BLaER1 (cell line): ENCODE measurements at regions not wholly inside any gene's neighbourhood (a gene's known extent, or its start where the extent isn't known, plus 50 kb on each side); places are given as distances from the start of the nearest gene placed in this dataset.

Experiments used
- H3K27ac ChIP-seq: shearing (Covaris generic); formaldehyde crosslinking; 2 replicates; pipeline ENCODE4 v1.8.1; 2022
- H3K27me3 ChIP-seq: shearing (Covaris generic); formaldehyde crosslinking; 2 replicates; pipeline ENCODE4 v1.8.1; 2022
- H3K36me3 ChIP-seq: shearing (Covaris generic); formaldehyde crosslinking; 2 replicates; pipeline ENCODE4 v1.8.1; 2022
- H3K4me1 ChIP-seq: shearing (Covaris generic); formaldehyde crosslinking; 2 replicates; pipeline ENCODE4 v1.8.1; 2022
- H3K4me2 ChIP-seq: shearing (Covaris generic); formaldehyde crosslinking; 2 replicates; pipeline ENCODE4 v1.8.1; 2022
- H3K4me3 ChIP-seq: shearing (Covaris generic); formaldehyde crosslinking; 2 replicates; pipeline ENCODE4 v1.8.1; 2022
- H3K9ac ChIP-seq: shearing (Covaris generic); formaldehyde crosslinking; 2 replicates; pipeline ENCODE4 v1.8.1; 2022
- H3K9me3 ChIP-seq: shearing (Covaris generic); formaldehyde crosslinking; 2 replicates; pipeline ENCODE4 v1.8.1; 2022
- H4K20me1 ChIP-seq: shearing (Covaris generic); formaldehyde crosslinking; 2 replicates; pipeline ENCODE4 v1.8.1; 2022
- Cebpa-rat ChIP-seq: shearing (Covaris generic); IDR thresholded peaks from 2 replicates; pipeline ENCODE4 v1.8.1; 2022

DNA sequence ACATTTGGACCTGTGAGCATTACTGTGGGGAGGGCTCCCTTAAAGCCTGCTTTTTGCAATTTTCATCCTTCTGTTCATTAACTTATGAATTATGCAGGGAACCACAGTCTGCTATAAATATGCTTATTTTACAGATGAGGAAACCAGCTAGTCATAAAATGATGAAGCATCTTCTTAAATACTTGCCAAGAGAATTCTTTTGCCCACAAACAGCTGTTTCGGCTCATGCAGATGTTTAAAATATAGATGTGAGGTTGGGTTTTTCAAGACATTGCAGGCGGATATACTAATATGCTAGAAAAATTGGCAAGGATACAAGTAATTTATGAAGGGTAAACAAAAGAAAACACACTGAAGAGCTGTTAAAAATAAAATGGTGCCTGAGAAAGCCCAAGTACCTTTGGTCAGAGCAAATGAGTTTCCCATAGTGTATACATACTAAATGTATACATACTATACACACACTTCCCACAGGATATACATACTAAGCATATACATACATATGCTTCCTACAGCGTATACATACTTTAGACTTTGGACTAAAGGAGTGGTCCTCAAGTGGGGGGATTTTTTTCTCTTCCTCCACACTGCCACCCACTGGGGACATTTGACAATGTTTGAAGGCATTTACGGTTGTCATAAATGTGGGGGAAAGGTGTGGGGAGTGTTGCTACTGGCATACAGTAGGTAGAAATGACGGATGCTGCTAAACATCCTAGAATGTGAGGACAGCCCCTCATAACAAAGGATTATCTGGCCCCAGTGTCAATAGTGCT lies 164.9 kb upstream of the CSNK1A1L start:
- Histone ChIP-seq H3K9me3 (no peaks in the 10 kb centered on the region), H3K27ac (no peak overlapping the region), H3K4me2 (no peak overlapping the region), H4K20me1 (no peaks in the 10 kb centered on the region), H3K4me3 (no peak overlapping the region), H3K36me3 (no peaks in the 10 kb centered on the region), H3K9ac (no peak overlapping the region), H3K4me1 (no peaks in the 10 kb centered on the region), H3K27me3 (no peaks in the 10 kb centered on the region)
- no peak for TF ChIP-seq Cebpa-rat

- Histone ChIP-seq H3K9ac (no peak overlapping the region), H3K9me3 (no peaks in the 10 kb centered on the region), H4K20me1 (no peaks in the 10 kb centered on the region), H3K27ac (no peak overlapping the region), H3K36me3 (no peaks in the 10 kb centered on the region), H3K27me3 (no peaks in the 10 kb centered on the region), H3K4me3 (no peak overlapping the region), H3K4me1 (no peaks in the 10 kb centered on the region), H3K4me2 (no peak overlapping the region)
- no peak for TF ChIP-seq Cebpa-rat
These were observed 158.4 kb upstream of the CSNK1A1L start for GRCh38 chr13:37263871-37264270.

DNA sequence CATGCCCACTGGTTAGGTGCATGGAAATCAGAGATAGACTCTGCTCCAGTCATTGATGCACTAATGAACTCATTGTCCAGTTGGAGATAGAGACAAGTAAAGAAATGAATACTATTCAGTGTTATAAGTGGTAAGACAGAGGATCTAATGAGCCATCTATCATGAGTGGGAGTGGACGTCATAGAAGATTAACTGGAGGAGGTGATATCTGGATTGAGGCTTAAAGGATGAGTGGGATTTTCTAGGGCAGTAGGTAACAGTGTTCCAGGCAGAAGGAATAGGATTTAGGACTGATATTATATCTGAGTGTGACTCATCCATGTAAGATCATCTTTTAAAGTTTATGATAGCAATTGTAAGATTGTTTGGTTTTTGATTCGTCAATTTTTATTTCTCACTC lies 152.2 kb upstream of the CSNK1A1L start:
- no peak overlapping the region for H3K27ac ChIP-seq
- no peak overlapping the region for H3K9ac ChIP-seq
- TF ChIP-seq Cebpa-rat = no peak
- no peaks in the 10 kb centered on the region for H3K4me1 ChIP-seq
- H3K27me3 ChIP-seq = no peaks in the 10 kb centered on the region
- H3K4me2 ChIP-seq = no peak overlapping the region
- H3K4me3 ChIP-seq = no peak overlapping the region
- no peaks in the 10 kb centered on the region for H3K36me3 ChIP-seq
- no peaks in the 10 kb centered on the region for H4K20me1 ChIP-seq
- H3K9me3 ChIP-seq = no peaks in the 10 kb centered on the region

- Histone ChIP-seq H3K27ac (no peak overlapping the region), H3K9me3 (no peaks in the 10 kb centered on the region), H3K36me3 (no peaks in the 10 kb centered on the region), H3K27me3 (no peaks in the 10 kb centered on the region), H3K4me2 (no peak overlapping the region), H3K4me3 (no peak overlapping the region), H3K9ac (no peak overlapping the region), H4K20me1 (no peaks in the 10 kb centered on the region), H3K4me1 (no peaks in the 10 kb centered on the region)
- no peak for TF ChIP-seq Cebpa-rat
These were observed 151.6 kb upstream of the CSNK1A1L start for GRCh38 chr13:37257051-37257450.

- Histone ChIP-seq H3K27me3 (no peaks in the 10 kb centered on the region), H3K27ac (no peak overlapping the region), H3K9ac (no peak overlapping the region), H3K9me3 (peaks cover 9% of the 10 kb centered on the region; the same call in 1 of the 2 replicates), H4K20me1 (no peaks in the 10 kb centered on the region), H3K4me1 (no peaks in the 10 kb centered on the region), H3K4me2 (no peak overlapping the region), H3K36me3 (no peaks in the 10 kb centered on the region), H3K4me3 (no peak overlapping the region)
- no peak for TF ChIP-seq Cebpa-rat
These were observed 136.3 kb upstream of the CSNK1A1L start for GRCh38 chr13:37241786-37242185.

GRCh38 chr13:37230346-37230745 lies 124.9 kb upstream of the CSNK1A1L start:
- Histone ChIP-seq H3K4me2 (no peak overlapping the region), H3K4me3 (no peak overlapping the region), H3K9ac (no peak overlapping the region), H3K27me3 (no peaks in the 10 kb centered on the region), H3K4me1 (no peaks in the 10 kb centered on the region), H3K27ac (no peak overlapping the region), H3K36me3 (no peaks in the 10 kb centered on the region), H4K20me1 (no peaks in the 10 kb centered on the region), H3K9me3 (peaks cover 6% of the 10 kb centered on the region; the same call in 1 of the 2 replicates)
- no peak for TF ChIP-seq Cebpa-rat

GRCh38 chr13:37229931-37230330 lies 124.5 kb upstream of the CSNK1A1L start:
- Histone ChIP-seq H3K4me2 (no peak overlapping the region), H3K36me3 (no peaks in the 10 kb centered on the region), H3K4me1 (no peaks in the 10 kb centered on the region), H3K27ac (no peak overlapping the region), H3K9ac (no peak overlapping the region), H3K4me3 (no peak overlapping the region), H4K20me1 (no peaks in the 10 kb centered on the region), H3K27me3 (no peaks in the 10 kb centered on the region), H3K9me3 (peaks cover 6% of the 10 kb centered on the region; the same call in 1 of the 2 replicates)
- TF ChIP-seq Cebpa-rat = no peak

DNA sequence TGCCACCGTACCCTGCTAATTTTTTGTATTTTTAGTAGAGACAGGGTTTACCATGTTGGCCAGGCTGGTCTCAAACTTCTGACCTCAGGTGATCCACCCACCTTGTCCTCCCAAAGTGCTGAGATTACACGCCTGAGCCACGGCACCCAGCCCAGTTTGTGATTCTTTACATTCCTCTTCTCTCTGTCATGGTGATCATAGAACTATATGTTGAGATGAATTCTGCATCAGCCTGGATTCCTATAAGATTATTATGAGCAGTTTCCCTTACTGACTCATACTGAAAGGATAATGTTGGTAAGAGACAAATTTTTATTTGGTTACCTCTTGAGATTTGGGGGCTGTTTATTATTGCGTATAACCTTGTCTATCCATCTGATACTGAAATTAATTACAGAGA lies 121.5 kb upstream of the CSNK1A1L start:
- no peak overlapping the region for H3K4me2 ChIP-seq
- TF ChIP-seq Cebpa-rat = no peak
- no peaks in the 10 kb centered on the region for H3K27me3 ChIP-seq
- H4K20me1 ChIP-seq = no peaks in the 10 kb centered on the region
- H3K36me3 ChIP-seq = no peaks in the 10 kb centered on the region
- H3K4me1 ChIP-seq = no peaks in the 10 kb centered on the region
- no peak overlapping the region for H3K27ac ChIP-seq
- no peak overlapping the region for H3K4me3 ChIP-seq
- H3K9me3 ChIP-seq = 0 out of 2 replicates have a peak, but pooled peaks cover 3% of the 10 kb centered on the region
- no peak overlapping the region for H3K9ac ChIP-seq

GRCh38 chr13:37225414-37226070 lies 120.1 kb upstream of the CSNK1A1L start:
- Histone ChIP-seq H3K4me1 (no peaks in the 10 kb centered on the region), H3K9me3 (0 out of 2 replicates have a peak, but pooled peaks cover 3% of the 10 kb centered on the region), H3K36me3 (no peaks in the 10 kb centered on the region), H3K27me3 (no peaks in the 10 kb centered on the region), H3K27ac (no peak overlapping the region), H3K9ac (no peak overlapping the region), H4K20me1 (no peaks in the 10 kb centered on the region), H3K4me2 (no peak overlapping the region), H3K4me3 (no peak overlapping the region)
- no peak for TF ChIP-seq Cebpa-rat

DNA sequence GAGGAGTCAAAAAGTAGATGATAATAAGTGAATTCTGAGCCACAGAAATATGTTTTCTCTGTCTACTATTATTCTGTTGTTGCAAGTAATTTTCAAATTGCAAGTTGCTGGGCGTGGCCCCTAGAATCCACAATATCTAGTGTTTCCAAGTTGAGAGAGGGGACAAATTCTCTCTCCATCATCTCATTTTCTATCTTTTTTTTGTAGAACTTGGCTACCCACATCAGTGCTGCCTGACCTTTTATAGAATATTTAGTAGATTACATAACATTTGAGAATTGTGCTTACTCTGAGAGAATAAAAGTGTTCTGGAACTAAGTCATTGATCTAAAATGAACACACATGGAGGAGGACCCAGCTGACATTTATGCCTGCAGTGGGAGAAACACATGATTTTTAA lies 110.9 kb upstream of the CSNK1A1L start:
- no peak overlapping the region for H3K9ac ChIP-seq
- no peak overlapping the region for H3K27ac ChIP-seq
- no peaks in the 10 kb centered on the region for H3K27me3 ChIP-seq
- no peaks in the 10 kb centered on the region for H3K9me3 ChIP-seq
- no peak for TF ChIP-seq Cebpa-rat
- no peak overlapping the region for H3K4me2 ChIP-seq
- H3K36me3 ChIP-seq = no peaks in the 10 kb centered on the region
- H3K4me3 ChIP-seq = no peak overlapping the region
- H3K4me1 ChIP-seq = peaks cover 5% of the 10 kb centered on the region
- H4K20me1 ChIP-seq = no peaks in the 10 kb centered on the region
